ENCODE measurements at regions not wholly inside any gene's neighbourhood (a gene's known extent, or its start where the extent isn't known, plus 50 kb on each side); places are given as distances from the start of the nearest gene placed in this dataset.

- TF ChIP-seq, protein P1, sequence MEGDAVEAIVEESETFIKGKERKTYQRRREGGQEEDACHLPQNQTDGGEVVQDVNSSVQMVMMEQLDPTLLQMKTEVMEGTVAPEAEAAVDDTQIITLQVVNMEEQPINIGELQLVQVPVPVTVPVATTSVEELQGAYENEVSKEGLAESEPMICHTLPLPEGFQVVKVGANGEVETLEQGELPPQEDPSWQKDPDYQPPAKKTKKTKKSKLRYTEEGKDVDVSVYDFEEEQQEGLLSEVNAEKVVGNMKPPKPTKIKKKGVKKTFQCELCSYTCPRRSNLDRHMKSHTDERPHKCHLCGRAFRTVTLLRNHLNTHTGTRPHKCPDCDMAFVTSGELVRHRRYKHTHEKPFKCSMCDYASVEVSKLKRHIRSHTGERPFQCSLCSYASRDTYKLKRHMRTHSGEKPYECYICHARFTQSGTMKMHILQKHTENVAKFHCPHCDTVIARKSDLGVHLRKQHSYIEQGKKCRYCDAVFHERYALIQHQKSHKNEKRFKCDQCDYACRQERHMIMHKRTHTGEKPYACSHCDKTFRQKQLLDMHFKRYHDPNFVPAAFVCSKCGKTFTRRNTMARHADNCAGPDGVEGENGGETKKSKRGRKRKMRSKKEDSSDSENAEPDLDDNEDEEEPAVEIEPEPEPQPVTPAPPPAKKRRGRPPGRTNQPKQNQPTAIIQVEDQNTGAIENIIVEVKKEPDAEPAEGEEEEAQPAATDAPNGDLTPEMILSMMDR (IDR thresholded peaks at IDR 0.05) = no peak
- TF ChIP-seq EZH2 (IDR thresholded peaks at IDR 0.05; ENCODE audit: borderline replicate concordance, insufficient read depth, low read depth, low read length, poor library complexity, severe bottlenecking) = no peak
Measured at GRCh38 chr4:156101571-156101970, 147.9 kb upstream of the CTSO start.

Data from B cell (primary cell).